Endothelial cell of umbilical vein (primary cell): ENCODE measurements at regions not wholly inside any gene's neighbourhood (a gene's known extent, or its start where the extent isn't known, plus 50 kb on each side); places are given as distances from the start of the nearest gene placed in this dataset.

Source experiments
- BruUV-seq: library from RNA; stranded (reverse); fragments of 400-500 nt; replicated peaks from 2 replicates; lab custom pipeline; 2021; lab: Mats Ljungman, UMichigan
- CTCF ChIA-PET: fragments of 300-600, 350-600 bp; sonication (Branson Sonifier 250); formaldehyde crosslinking; loops from one replicate; lab custom pipeline; 2021; ENCODE audit warnings: antibody characterized with exemption, inconsistent platforms; lab: Charles Lee
- POLR2A ChIA-PET: fragments of 300-600, 350-600 bp; sonication (Branson Sonifier 250); formaldehyde crosslinking; loops from one replicate; lab custom pipeline; 2021; ENCODE audit warnings: antibody characterized with exemption, inconsistent platforms; lab: Charles Lee
- DNase-seq: peaks from one replicate; pipeline ENCODE4 v3.0.0-alpha.2; 2011; ENCODE audit warnings: low read depth, low spot score
- FAIRE-seq: peaks from 2 replicates; lab custom pipeline; 2011; peaks lifted over from hg19 to GRCh38; lab: Jason Lieb, UNC
- H2AFZ ChIP-seq: 2 replicates; pipeline ENCODE4 v1.6.0; 2012; ENCODE audit warnings: low read depth, low read length, control low read depth, inconsistent platforms
- H3K27ac ChIP-seq: 2 replicates; pipeline ENCODE4 v1.5.1; 2011; ENCODE audit warnings: low read depth, mild to moderate bottlenecking, control low read depth, low read length, moderate library complexity; ENCODE audit not compliant: insufficient read depth
- H3K27me3 ChIP-seq, 2 experiments: 2 replicates each; pipeline versions ENCODE4 v1.6.0 to v1.6.1; 2011; ENCODE audit warnings: low read length in 2 of 2, mixed read lengths in 1 of 2; ENCODE audit not compliant: control insufficient read depth in 2 of 2, insufficient read depth in 2 of 2
- H3K36me3 ChIP-seq, 2 experiments: 2 replicates in 1 of 2; 3 replicates in 1 of 2; pipeline ENCODE4 v1.5.1; 2011; ENCODE audit warnings: low read length in 2 of 2, mild to moderate bottlenecking in 1 of 2, moderate library complexity in 1 of 2; ENCODE audit not compliant: control insufficient read depth in 2 of 2, insufficient read depth in 2 of 2; ENCODE audit errors: extremely low read depth in 1 of 2
- H3K4me1 ChIP-seq: 3 replicates; pipeline ENCODE4 v1.5.1; 2011; ENCODE audit warnings: mild to moderate bottlenecking, low read length; ENCODE audit not compliant: control insufficient read depth, insufficient read depth; ENCODE audit errors: extremely low read depth
- H3K4me2 ChIP-seq: 2 replicates; pipeline ENCODE4 v1.6.1; 2011; ENCODE audit warnings: low read length, control low read depth, mixed read lengths; ENCODE audit not compliant: insufficient read depth
- H3K4me3 ChIP-seq, 3 experiments: fragments of 200-600 bp in 1 of 3; sonication (generic), shearing (Covaris generic) in 1 of 3; replicated peaks in 1 of 3; 2 replicates each; pipeline ENCODE4 v1.5.1; 2011 to 2016; ENCODE audit warnings: control low read depth in 3 of 3, low read length in 3 of 3, mild to moderate bottlenecking in 2 of 3, inconsistent platforms in 1 of 3, low read depth in 1 of 3, moderate library complexity in 1 of 3; ENCODE audit not compliant: insufficient read depth in 1 of 3
- H3K79me2 ChIP-seq: 2 replicates; pipeline ENCODE4 v1.6.0; 2012; ENCODE audit warnings: low read length, inconsistent platforms; ENCODE audit not compliant: control insufficient read depth, insufficient read depth
- H3K9ac ChIP-seq: replicated peaks from 2 replicates; pipeline ENCODE3; 2011; ENCODE audit warnings: low read length, control low read depth; ENCODE audit not compliant: insufficient read depth; ENCODE audit errors: extremely low read depth
- H3K9me1 ChIP-seq: replicated peaks from 3 replicates; pipeline ENCODE4 v1.6.0; 2011; ENCODE audit warnings: mild to moderate bottlenecking, low read length; ENCODE audit not compliant: control insufficient read depth, insufficient read depth; ENCODE audit errors: extremely low read depth
- H3K9me3 ChIP-seq: replicated peaks from 2 replicates; pipeline ENCODE4 v1.5.1; 2012; ENCODE audit warnings: low read length, inconsistent platforms; ENCODE audit not compliant: control insufficient read depth, insufficient read depth
- H4K20me1 ChIP-seq: replicated peaks from 2 replicates; pipeline ENCODE3; 2011; ENCODE audit warnings: mild to moderate bottlenecking, low read length; ENCODE audit not compliant: control insufficient read depth, insufficient read depth; ENCODE audit errors: extremely low read depth
- EZH2 ChIP-seq: IDR thresholded peaks from 2 replicates; pipeline ENCODE4 v1.6.1; 2012; ENCODE audit warnings: borderline replicate concordance, low read depth, mild to moderate bottlenecking, moderate library complexity, low read length, inconsistent platforms; ENCODE audit not compliant: severe bottlenecking
- FOS ChIP-seq: IDR thresholded peaks from 2 replicates; pipeline ENCODE4 v1.6.1; 2011; ENCODE audit warnings: mild to moderate bottlenecking, low read length, moderate library complexity, borderline replicate concordance; ENCODE audit not compliant: insufficient read depth
- GATA2 ChIP-seq: IDR thresholded peaks from 2 replicates; pipeline ENCODE4 v1.7.0; 2011; ENCODE audit warnings: low read depth, mild to moderate bottlenecking, moderate library complexity, mixed read lengths, low read length; ENCODE audit not compliant: insufficient read length, insufficient read depth
- JUN ChIP-seq: IDR thresholded peaks from 2 replicates; pipeline ENCODE4 v1.6.1; 2011; ENCODE audit warnings: borderline replicate concordance, low read depth; ENCODE audit not compliant: insufficient read length, insufficient read depth
- MYC ChIP-seq: IDR thresholded peaks from one replicate; pipeline ENCODE4 v1.6.1; 2011; ENCODE audit warnings: mild to moderate bottlenecking, low read depth, low read length
- POLR2A ChIP-seq: IDR thresholded peaks from 2 replicates; pipeline ENCODE4 v1.6.1; 2012; ENCODE audit warnings: low read depth, mild to moderate bottlenecking, control low read depth, low read length
- POLR2AphosphoS5 ChIP-seq: IDR thresholded peaks from 2 replicates; pipeline ENCODE4 v1.6.1; 2012; ENCODE audit warnings: low read depth, mild to moderate bottlenecking, control low read depth, low read length, moderate library complexity; ENCODE audit not compliant: insufficient read depth
- dilution Hi-C: fragments of 300-500 bp; cut with MboI; formaldehyde crosslinking; loops from one replicate; pipeline ENCODE4 v1.15.0; 2019; ENCODE audit warnings: low sequenced_read_pairs; ENCODE audit not compliant: extremely low pct_ligation_motif_present
- intact Hi-C: fragments of 100-400 bp; cut with micrococcal nuclease; formaldehyde crosslinking; loops from one replicate; pipeline ENCODE4 v1.10.0; 2022
- TF ChIP-seq, protein P1 (sequence below): IDR thresholded peaks from 2 replicates; pipeline ENCODE4 v1.6.1; 2011; ENCODE audit not compliant: insufficient read depth, insufficient read length
- TF ChIP-seq, protein P2 (sequence below), 2 donors: IDR thresholded peaks; 1 replicate in 1 of 2; 2 replicates in 1 of 2; pipeline ENCODE4 v1.5.1; 2011; ENCODE audit warnings: low read length in 2 of 2, mild to moderate bottlenecking in 2 of 2, moderate library complexity in 2 of 2, control low read depth in 1 of 2, inconsistent platforms in 1 of 2, low read depth in 1 of 2; ENCODE audit not compliant: insufficient read depth in 1 of 2; ENCODE audit errors: extremely low read depth in 1 of 2

DNA sequence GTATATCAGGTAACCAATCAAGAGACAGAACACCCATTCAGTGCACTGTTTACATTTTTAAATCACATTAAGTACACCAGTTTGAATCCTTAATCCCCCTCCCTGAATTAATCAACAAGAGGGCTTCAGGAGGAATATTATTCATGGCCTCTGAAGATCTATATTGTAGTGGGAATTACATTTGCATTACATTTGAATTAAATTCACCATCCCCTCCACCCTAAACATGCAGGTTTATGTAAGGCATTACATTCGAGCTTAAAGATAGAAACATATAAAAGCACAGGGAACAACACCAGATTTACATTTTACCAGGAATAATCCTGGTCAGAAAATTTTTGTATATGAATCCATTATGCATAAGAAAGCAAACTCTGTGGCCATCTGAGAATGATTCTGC, 197.8 kb upstream of the KITLG start:
- Histone ChIP-seq H3K4me2 (no peak overlapping the region), H3K79me2 (no peaks in the 10 kb centered on the region), H3K36me3 (no peaks in the 10 kb centered on the region), H3K4me1 (peaks cover 6% of the 10 kb centered on the region), H3K9ac (no peak overlapping the region), H3K27me3 (no peaks in the 10 kb centered on the region), H2AFZ (no peak overlapping the region), H3K9me1 (no peaks in the 10 kb centered on the region), H4K20me1 (no peaks in the 10 kb centered on the region), H3K9me3 (no peaks in the 10 kb centered on the region), H3K27ac (no peak overlapping the region), H3K4me3 (no peak overlapping the region)
- CTCF ChIA-PET: no interaction called here
- no TSS peak for BruUV-seq
- dilution Hi-C loops: no loop called here
- POLR2A ChIA-PET: no interaction called here
- FAIRE-seq (no peak), DNase-seq (no peak)
- TF ChIP-seq FOS (no peak), POLR2AphosphoS5 (no peak), JUN (no peak), POLR2A (no peak), EZH2 (no peak), GATA2 (no peak), MYC (no peak)
- TF ChIP-seq, protein P1, sequence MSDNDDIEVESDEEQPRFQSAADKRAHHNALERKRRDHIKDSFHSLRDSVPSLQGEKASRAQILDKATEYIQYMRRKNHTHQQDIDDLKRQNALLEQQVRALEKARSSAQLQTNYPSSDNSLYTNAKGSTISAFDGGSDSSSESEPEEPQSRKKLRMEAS: no peak
- TF ChIP-seq, protein P2, sequence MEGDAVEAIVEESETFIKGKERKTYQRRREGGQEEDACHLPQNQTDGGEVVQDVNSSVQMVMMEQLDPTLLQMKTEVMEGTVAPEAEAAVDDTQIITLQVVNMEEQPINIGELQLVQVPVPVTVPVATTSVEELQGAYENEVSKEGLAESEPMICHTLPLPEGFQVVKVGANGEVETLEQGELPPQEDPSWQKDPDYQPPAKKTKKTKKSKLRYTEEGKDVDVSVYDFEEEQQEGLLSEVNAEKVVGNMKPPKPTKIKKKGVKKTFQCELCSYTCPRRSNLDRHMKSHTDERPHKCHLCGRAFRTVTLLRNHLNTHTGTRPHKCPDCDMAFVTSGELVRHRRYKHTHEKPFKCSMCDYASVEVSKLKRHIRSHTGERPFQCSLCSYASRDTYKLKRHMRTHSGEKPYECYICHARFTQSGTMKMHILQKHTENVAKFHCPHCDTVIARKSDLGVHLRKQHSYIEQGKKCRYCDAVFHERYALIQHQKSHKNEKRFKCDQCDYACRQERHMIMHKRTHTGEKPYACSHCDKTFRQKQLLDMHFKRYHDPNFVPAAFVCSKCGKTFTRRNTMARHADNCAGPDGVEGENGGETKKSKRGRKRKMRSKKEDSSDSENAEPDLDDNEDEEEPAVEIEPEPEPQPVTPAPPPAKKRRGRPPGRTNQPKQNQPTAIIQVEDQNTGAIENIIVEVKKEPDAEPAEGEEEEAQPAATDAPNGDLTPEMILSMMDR (IDR thresholded peaks at IDR 0.05; ENCODE audit: extremely low read depth in 1 of 2, insufficient read depth in 1 of 2, low read depth in 1 of 2, low read length in 2 of 2): no peak
- intact Hi-C loops: no loop called here
